Small intestine (tissue), 7 donors: ENCODE measurements at regions not wholly inside any gene's neighbourhood (a gene's known extent, or its start where the extent isn't known, plus 50 kb on each side); places are given as distances from the start of the nearest gene placed in this dataset.

ENCODE experiments used
- DNase-seq, 2 donors: peaks; one replicate each; pipeline versions ENCODE4 v3.0.0 to v3.0.0-alpha.2; 2013
- FAIRE-seq: peaks from 2 replicates; lab custom pipeline; 2012; peaks lifted over from hg19 to GRCh38; lab: Jason Lieb, UNC
- H3K27ac ChIP-seq, 3 donors: one replicate each; pipeline ENCODE4 v1.5.1; 2013; ENCODE audit warnings: low read length in 2 of 3, mild to moderate bottlenecking in 2 of 3, control low read depth in 1 of 3, inconsistent platforms in 1 of 3, low read depth in 1 of 3, moderate library complexity in 1 of 3
- H3K27me3 ChIP-seq, 3 donors: one replicate each; pipeline ENCODE4 v1.6.1; 2013; ENCODE audit warnings: low read length in 3 of 3, inconsistent platforms in 1 of 3; ENCODE audit not compliant: control insufficient read depth in 3 of 3, insufficient read depth in 3 of 3
- H3K36me3 ChIP-seq, 3 donors: one replicate each; pipeline ENCODE4 v1.6.1; 2013; ENCODE audit warnings: low read length in 3 of 3, inconsistent platforms in 1 of 3, low read depth in 1 of 3, mild to moderate bottlenecking in 1 of 3, moderate library complexity in 1 of 3; ENCODE audit not compliant: control insufficient read depth in 3 of 3, insufficient read depth in 2 of 3
- H3K4me1 ChIP-seq, 3 donors: one replicate each; pipeline ENCODE4 v1.6.1; 2013; ENCODE audit warnings: low read length in 2 of 3, inconsistent platforms in 1 of 3, low read depth in 1 of 3, mild to moderate bottlenecking in 1 of 3, moderate library complexity in 1 of 3; ENCODE audit not compliant: control insufficient read depth in 3 of 3, insufficient read depth in 2 of 3
- H3K4me3 ChIP-seq, 3 donors: one replicate each; pipeline ENCODE4 v1.5.1; 2013; ENCODE audit warnings: low read length in 3 of 3, control low read depth in 1 of 3, inconsistent platforms in 1 of 3, low read depth in 1 of 3, mild to moderate bottlenecking in 1 of 3, moderate library complexity in 1 of 3
- H3K9me3 ChIP-seq, 2 donors: one replicate each; pipeline ENCODE4 v1.6.1; 2013; ENCODE audit warnings: low read depth in 1 of 2, low read length in 1 of 2; ENCODE audit not compliant: control insufficient read depth in 2 of 2, insufficient read depth in 1 of 2
- WGBS, 3 donors: extraction: QIAGEN DNeasy Blood & Tissue Kit; methylation state at CpG; one replicate each; pipeline ENCODE4 v1.1.7; 2013; 5-methylcytosine and 5-hydroxymethylcytosine counted together
- donor health status: healthy with polysubstance abuse.
- donor health status: control.
- donor health status: control.
- donor health status: Bipolar disorder and iron deficiency.
- donor health status: healthy.

- 32 to 95% (median 74%) methylated on average over 1 of the region's 1 CpG for WGBS, 3 donors
- no peaks in the 10 kb centered on the region for H3K9me3 ChIP-seq
- no peak overlapping the region for H3K27ac ChIP-seq
- H3K27me3 ChIP-seq, result no peaks in the 10 kb centered on the region
- H3K4me3 ChIP-seq, result no peak overlapping the region
- no peaks in the 10 kb centered on the region for H3K36me3 ChIP-seq
- FAIRE-seq (no peak), DNase-seq (no peak)
- no peaks in the 10 kb centered on the region for H3K4me1 ChIP-seq
Measured at GRCh38 chr3:164375538-164375937, 702.8 kb downstream of the SI start.

- DNase-seq (no peak), FAIRE-seq (no peak)
- Histone ChIP-seq H3K4me1 (no peaks in the 10 kb centered on the region), H3K9me3 (no peaks in the 10 kb centered on the region), H3K36me3 (no peaks in the 10 kb centered on the region), H3K27ac (no peak overlapping the region), H3K4me3 (no peak overlapping the region), H3K27me3 (no peaks in the 10 kb centered on the region)
- WGBS, 3 donors, result 66 to 90% (median 87%) methylated on average over 2 of the region's 2 CpGs
Measured at GRCh38 chr3:164371681-164372080, 706.6 kb downstream of the SI start.

GRCh38 chr3:164370970-164371369 lies 707.3 kb downstream of the SI start:
- FAIRE-seq, result no peak

DNA sequence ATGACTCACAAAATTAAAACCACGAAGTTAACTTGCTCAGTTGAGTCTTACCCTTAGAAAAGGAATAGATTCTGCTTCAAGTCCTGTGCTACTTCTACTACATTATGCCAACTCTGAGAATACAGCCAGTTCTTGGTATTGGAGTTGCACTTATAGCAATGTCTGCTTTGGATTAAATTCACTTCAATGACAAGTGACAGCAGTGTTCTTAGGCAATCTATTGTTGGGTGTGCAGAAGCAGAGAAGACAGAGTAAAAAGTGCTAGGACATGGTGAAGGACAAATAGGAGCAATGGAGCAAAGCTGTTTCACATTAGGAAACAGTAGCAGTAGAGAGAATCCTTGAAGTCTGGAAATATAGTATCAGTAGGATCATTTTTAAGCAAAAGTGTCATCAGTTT lies 713.1 kb downstream of the SI start:
- Histone ChIP-seq H3K27ac (no peak overlapping the region), H3K9me3 (no peaks in the 10 kb centered on the region), H3K27me3 (no peaks in the 10 kb centered on the region), H3K36me3 (no peaks in the 10 kb centered on the region), H3K4me3 (no peak overlapping the region), H3K4me1 (no peaks in the 10 kb centered on the region)
- DNase-seq (no peak), FAIRE-seq (no peak)
- 61 to 79% (median 75%) methylated on average over 1 of the region's 1 CpG for WGBS, 3 donors

More at GRCh38 chr3:164370970-164371369, 707.3 kb downstream of the SI start:
- 76 to 81% (median 79%) methylated on average over 5 of the region's 5 CpGs for WGBS, 3 donors
- Histone ChIP-seq H3K27me3 (no peaks in the 10 kb centered on the region), H3K9me3 (no peaks in the 10 kb centered on the region), H3K4me1 (no peaks in the 10 kb centered on the region), H3K4me3 (no peak overlapping the region), H3K27ac (no peak overlapping the region), H3K36me3 (no peaks in the 10 kb centered on the region)
- no peak for DNase-seq

DNA sequence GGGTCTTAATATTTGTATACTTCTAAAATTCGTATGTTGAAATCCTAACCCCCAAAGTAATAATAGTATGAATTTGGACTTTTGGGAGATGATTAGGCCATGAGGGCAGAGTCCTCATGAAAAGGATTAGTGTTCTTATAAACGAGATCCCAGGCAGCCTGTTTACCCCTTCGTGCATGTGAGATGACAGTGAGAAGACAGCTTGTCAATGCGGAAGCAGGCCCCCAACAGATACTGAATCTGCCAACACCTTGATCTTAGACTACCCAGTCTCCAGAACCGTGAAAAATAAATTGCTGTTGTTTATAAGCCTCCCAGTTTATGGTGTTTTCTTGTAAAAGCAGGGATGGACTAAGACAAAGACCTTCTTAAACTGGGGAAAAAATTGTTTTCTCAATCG lies 714.2 kb downstream of the SI start:
- no peaks in the 10 kb centered on the region for H3K27me3 ChIP-seq
- WGBS, 3 donors, result 55 to 61% (median 61%) methylated on average over 6 of the region's 6 CpGs
- FAIRE-seq (no peak), DNase-seq (no peak)
- no peak overlapping the region for H3K27ac ChIP-seq
- H3K4me1 ChIP-seq, result no peaks in the 10 kb centered on the region
- H3K36me3 ChIP-seq, result no peaks in the 10 kb centered on the region
- H3K9me3 ChIP-seq, result no peaks in the 10 kb centered on the region
- no peak overlapping the region for H3K4me3 ChIP-seq

- DNase-seq (no peak), FAIRE-seq (peak; percentile 15)
- 62 to 66% (median 65%) methylated on average over 9 of the region's 9 CpGs for WGBS, 3 donors
- Histone ChIP-seq H3K27ac (no peak overlapping the region), H3K9me3 (no peaks in the 10 kb centered on the region), H3K27me3 (no peaks in the 10 kb centered on the region), H3K36me3 (no peaks in the 10 kb centered on the region), H3K4me1 (no peaks in the 10 kb centered on the region), H3K4me3 (no peak overlapping the region)
Measured at GRCh38 chr3:164360738-164361406, 717.4 kb downstream of the SI start.

GRCh38 chr3:164360078-164360578 lies 718.2 kb downstream of the SI start:
- WGBS, 3 donors, result 82 to 91% (median 83%) methylated on average over 10 of the region's 10 CpGs
- H3K36me3 ChIP-seq, result no peaks in the 10 kb centered on the region
- H3K27ac ChIP-seq, result no peak overlapping the region
- no peaks in the 10 kb centered on the region for H3K27me3 ChIP-seq
- no peak overlapping the region for H3K4me3 ChIP-seq
- H3K4me1 ChIP-seq, result no peaks in the 10 kb centered on the region
- H3K9me3 ChIP-seq, result no peaks in the 10 kb centered on the region
- no peak for DNase-seq
- FAIRE-seq, result no peak

DNA sequence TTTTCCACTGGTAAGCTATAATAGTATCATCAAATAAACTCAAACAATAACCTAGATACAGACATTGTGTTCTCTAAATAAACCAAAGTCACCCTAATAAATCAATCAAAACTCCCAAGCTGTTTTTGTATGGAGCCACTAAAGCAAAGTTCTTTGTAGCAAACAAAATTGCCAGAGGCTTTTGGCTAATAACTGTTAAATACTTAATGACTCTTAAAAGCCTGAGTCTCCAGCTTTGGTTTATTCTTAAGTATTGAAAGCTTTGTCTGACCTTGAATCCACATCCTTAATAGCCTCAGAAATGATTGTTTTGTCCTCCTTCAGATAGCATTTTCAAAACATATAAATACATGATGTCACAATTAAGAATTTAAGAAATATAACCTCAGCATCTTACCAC lies 725.3 kb downstream of the SI start:
- H3K27ac ChIP-seq, result no peak overlapping the region
- DNase-seq (no peak), FAIRE-seq (no peak)
- H3K4me3 ChIP-seq, result no peak overlapping the region
- no peaks in the 10 kb centered on the region for H3K4me1 ChIP-seq
- no peaks in the 10 kb centered on the region for H3K9me3 ChIP-seq
- H3K36me3 ChIP-seq, result no peaks in the 10 kb centered on the region
- H3K27me3 ChIP-seq, result no peaks in the 10 kb centered on the region

- H3K27me3 ChIP-seq, result no peaks in the 10 kb centered on the region
- FAIRE-seq, result no peak
- no peak overlapping the region for H3K27ac ChIP-seq
- H3K36me3 ChIP-seq, result no peaks in the 10 kb centered on the region
- peaks cover 0 to 10% of the 10 kb centered on the region in 2 donors for H3K9me3 ChIP-seq
- no peak overlapping the region for H3K4me3 ChIP-seq
- no peak for DNase-seq
- H3K4me1 ChIP-seq, result no peaks in the 10 kb centered on the region
Measured at GRCh38 chr3:164351131-164351530, 727.2 kb downstream of the SI start.
